Psoas muscle (tissue), 7 donors: ENCODE measurements at regions not wholly inside any gene's neighbourhood (a gene's known extent, or its start where the extent isn't known, plus 50 kb on each side); places are given as distances from the start of the nearest gene placed in this dataset.
"Not testable (repeated sequence)": the region's sequence is repeated elsewhere in the genome, so short reads cannot be mapped to it uniquely, and the experiment has no call there.

Experiments used
- ATAC-seq, 4 donors: fragments of 200-7000 bp; cut with Tn5 transposase; one replicate each; pipeline ENCODE4 v1.9.1; 2020; ENCODE audit warnings: moderate library complexity in 3 of 4, mild to moderate bottlenecking in 2 of 4
- DNase-seq, 2 donors: peaks; one replicate each; pipeline ENCODE4 v3.0.0-alpha.2; 2020
- H3K27ac ChIP-seq: fragments of 200-600 bp; one replicate; pipeline ENCODE4 v1.8.0; 2022
- H3K27me3 ChIP-seq, 3 donors: fragments of 200-600 bp in 1 of 3; one replicate each; pipeline versions ENCODE4 v1.6.1 to v1.8.0; 2013 to 2022; ENCODE audit warnings: low read length in 2 of 3, mild to moderate bottlenecking in 2 of 3, moderate library complexity in 1 of 3; ENCODE audit not compliant: insufficient read depth in 3 of 3
- H3K36me3 ChIP-seq, 2 donors: fragments of 200-600 bp in 1 of 2; one replicate each; pipeline versions ENCODE4 v1.6.1 to v1.8.0; 2013 to 2022; ENCODE audit warnings: low read depth in 1 of 2, mild to moderate bottlenecking in 1 of 2, moderate library complexity in 1 of 2; ENCODE audit not compliant: insufficient read depth in 1 of 2
- H3K4me1 ChIP-seq: fragments of 200-600 bp; one replicate; pipeline ENCODE4 v1.8.0; 2022
- H3K4me3 ChIP-seq: fragments of 200-600 bp; one replicate; pipeline ENCODE4 v1.8.0; 2022; ENCODE audit warnings: mild to moderate bottlenecking
- H3K9me3 ChIP-seq: fragments of 200-600 bp; one replicate; pipeline ENCODE4 v1.8.0; 2022
- WGBS, 3 donors: extraction: QIAGEN DNeasy Blood & Tissue Kit; methylation state at CpG; one replicate each; pipeline versions ENCODE4 v1.1.6 to v1.1.7; 2013; 5-methylcytosine and 5-hydroxymethylcytosine counted together
- intact Hi-C, 2 donors: fragments of 100-400 bp; cut with DNase I; formaldehyde crosslinking; loops; one replicate each; pipeline versions ENCODE4 v1.11.0 to v1.14.2; 2022
- TF ChIP-seq, protein P1 (sequence below): fragments of 200-600 bp; IDR thresholded peaks from one replicate; pipeline ENCODE4 v1.8.0; 2022; ENCODE audit warnings: antibody characterized with exemption
- donor health status: healthy with polysubstance abuse.
- donor health status: DM: no; HTN: no; CAD: no; lungs with moderate emphysema.
- donor health status: Bipolar disorder and iron deficiency.
- donor health status: healthy.
- donor health status: DM: yes; HTN: yes; CAD: no.
- donor health status: DM: no; HTN: no; CAD: no.
- donor health status: DM: yes; HTN: yes; CAD: no.

DNA sequence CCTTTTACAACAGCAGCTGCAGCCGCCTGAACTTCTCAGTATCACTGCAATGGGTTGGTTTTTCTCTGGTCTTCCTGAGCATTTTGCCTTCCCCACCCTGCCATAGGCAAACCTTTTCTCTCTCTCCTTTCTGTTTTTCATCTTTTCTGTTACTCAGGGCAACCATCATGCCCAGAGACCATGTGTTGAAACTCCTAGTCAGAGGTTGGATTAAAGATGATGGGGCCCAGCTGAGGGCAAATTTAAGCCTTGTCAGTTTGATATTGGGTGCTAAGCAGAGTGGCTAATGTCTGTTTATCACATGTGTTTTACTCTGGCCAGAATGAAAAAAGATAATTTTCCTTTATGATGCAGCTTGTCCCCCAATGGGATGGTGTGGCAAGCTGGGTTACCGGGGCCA, 107.9 kb upstream of the PMCH start:
- TF ChIP-seq, protein P1, sequence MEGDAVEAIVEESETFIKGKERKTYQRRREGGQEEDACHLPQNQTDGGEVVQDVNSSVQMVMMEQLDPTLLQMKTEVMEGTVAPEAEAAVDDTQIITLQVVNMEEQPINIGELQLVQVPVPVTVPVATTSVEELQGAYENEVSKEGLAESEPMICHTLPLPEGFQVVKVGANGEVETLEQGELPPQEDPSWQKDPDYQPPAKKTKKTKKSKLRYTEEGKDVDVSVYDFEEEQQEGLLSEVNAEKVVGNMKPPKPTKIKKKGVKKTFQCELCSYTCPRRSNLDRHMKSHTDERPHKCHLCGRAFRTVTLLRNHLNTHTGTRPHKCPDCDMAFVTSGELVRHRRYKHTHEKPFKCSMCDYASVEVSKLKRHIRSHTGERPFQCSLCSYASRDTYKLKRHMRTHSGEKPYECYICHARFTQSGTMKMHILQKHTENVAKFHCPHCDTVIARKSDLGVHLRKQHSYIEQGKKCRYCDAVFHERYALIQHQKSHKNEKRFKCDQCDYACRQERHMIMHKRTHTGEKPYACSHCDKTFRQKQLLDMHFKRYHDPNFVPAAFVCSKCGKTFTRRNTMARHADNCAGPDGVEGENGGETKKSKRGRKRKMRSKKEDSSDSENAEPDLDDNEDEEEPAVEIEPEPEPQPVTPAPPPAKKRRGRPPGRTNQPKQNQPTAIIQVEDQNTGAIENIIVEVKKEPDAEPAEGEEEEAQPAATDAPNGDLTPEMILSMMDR: no peak
- H3K4me3 ChIP-seq: no peak overlapping the region
- intact Hi-C loops: no loop called here
- H3K27me3 ChIP-seq: no peaks in the 10 kb centered on the region
- peaks cover 18% of the 10 kb centered on the region for H3K9me3 ChIP-seq
- ATAC-seq (no peak), DNase-seq (no peak)
- H3K4me1 ChIP-seq: no peaks in the 10 kb centered on the region
- WGBS, 3 donors: 46 to 69% (median 48%) methylated on average over 2 of the region's 2 CpGs
- H3K27ac ChIP-seq: peak overlapping the region; percentile 4
- H3K36me3 ChIP-seq: no peaks in the 10 kb centered on the region

DNA sequence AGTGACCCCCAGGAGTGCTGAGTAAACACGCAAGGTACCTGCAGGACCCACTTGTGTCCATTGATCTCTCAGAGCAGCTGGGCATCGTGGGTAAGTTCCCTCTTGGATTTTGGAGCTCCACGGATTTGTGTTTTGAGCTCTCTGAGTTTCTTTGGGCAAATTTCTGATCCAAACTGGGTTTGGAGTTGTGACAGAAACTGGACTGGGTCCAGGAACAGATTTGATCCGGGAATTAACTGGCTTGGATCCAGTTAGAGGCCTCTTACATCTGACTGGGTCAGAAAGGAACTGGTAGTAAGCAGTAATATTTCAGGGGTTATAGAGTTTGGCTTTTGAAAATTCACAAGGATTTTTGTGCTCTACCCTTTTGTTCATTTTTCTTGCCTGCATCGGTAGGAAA, 107.0 kb upstream of the PMCH start:
- H3K9me3 ChIP-seq: peaks cover 18% of the 10 kb centered on the region
- H3K4me3 ChIP-seq, intact Hi-C loops, H3K27me3 ChIP-seq, H3K27ac ChIP-seq, H3K4me1 ChIP-seq, H3K36me3 ChIP-seq, DNase-seq, ATAC-seq: not testable (repeated sequence)
- 26 to 54% (median 30%) methylated on average over 5 of the region's 5 CpGs for WGBS, 3 donors

DNA sequence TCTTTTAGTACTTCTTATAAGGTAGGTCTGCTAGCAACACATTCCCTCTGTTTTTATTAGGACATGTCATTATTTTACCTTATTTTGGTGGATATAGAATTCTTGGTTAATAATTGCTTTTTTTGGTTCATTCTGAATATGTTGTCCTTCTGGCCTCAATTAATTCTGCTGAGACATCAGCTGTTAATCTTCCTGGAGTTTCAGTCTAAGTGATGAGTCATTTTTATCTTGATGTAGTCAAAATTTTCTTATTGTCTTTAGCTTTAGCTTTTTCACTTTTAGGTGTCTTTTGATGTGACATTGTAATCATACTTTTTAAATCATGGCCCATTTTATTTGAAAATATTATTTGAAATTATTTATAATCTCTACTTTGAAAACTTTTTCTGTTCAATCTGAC, 104.9 kb upstream of the PMCH start:
- TF ChIP-seq, protein P1: no peak
- Histone ChIP-seq H3K4me1 (no peaks in the 10 kb centered on the region), H3K27ac (no peak overlapping the region), H3K27me3 (no peaks in the 10 kb centered on the region), H3K4me3 (no peak overlapping the region), H3K9me3 (peaks cover 18% of the 10 kb centered on the region), H3K36me3 (no peaks in the 10 kb centered on the region)
- intact Hi-C loops: no loop called here
- DNase-seq (no peak), ATAC-seq (no peak)

DNA sequence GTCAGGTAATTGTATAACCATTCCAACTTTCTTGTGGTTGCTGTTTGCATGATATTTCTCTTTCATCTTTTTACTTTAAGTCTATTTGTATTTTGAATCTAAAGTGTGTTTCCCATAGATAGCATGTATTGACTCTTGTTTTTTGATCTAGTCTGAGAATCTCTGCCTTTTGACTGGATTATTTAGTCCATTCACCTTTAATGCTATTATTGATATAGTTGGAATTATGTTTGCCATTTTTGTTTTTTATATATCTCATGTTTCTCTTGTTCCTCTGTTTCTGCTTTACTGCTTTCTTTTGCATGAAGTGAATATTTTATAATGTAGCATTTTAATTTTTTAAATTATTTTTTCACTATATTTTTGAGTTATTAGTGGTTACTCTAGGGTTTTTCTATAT, 103.9 kb upstream of the PMCH start:
- no peak for DNase-seq
- Histone ChIP-seq H3K9me3 (peaks cover 18% of the 10 kb centered on the region), H3K36me3 (no peaks in the 10 kb centered on the region), H3K27me3 (no peaks in the 10 kb centered on the region), H3K27ac (no peak overlapping the region), H3K4me3 (no peak overlapping the region), H3K4me1 (no peaks in the 10 kb centered on the region)
- intact Hi-C loops: no loop called here
- TF ChIP-seq, protein P1: no peak
- no peak for ATAC-seq

DNA sequence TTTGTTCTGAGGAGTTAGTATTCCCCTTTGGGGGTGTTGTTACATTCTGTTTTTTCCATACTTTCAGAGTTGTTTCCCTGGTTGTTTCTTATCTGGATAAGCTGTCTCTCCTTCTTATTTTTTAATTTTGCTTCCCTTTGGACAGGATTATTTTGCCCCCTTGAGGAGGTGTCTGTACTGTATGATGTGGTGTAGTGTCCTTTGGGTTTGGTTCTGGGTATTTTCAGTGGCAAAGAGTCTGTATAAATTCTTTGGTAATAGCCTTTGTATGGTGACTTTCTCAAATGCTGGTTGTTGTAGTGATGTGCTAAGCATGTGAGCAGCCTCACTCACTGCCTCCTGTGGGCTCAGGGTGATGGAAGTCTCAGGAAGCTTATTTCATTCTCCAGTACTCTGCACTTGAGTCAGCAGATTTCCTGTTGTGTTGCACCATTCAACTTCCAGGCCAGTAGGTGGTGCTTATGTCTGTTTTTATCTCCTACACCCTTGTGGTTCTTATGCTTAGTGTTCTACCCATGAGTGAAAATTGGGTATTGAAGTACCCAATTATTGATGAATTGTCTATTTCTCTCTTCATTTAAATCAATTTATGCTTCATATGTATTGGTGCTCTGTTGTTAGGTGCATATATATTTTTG, 103.3 kb upstream of the PMCH start:
- Histone ChIP-seq H3K9me3 (peaks cover 18% of the 10 kb centered on the region), H3K27ac (no peak overlapping the region), H3K27me3 (no peaks in the 10 kb centered on the region), H3K4me1 (no peaks in the 10 kb centered on the region), H3K36me3 (no peaks in the 10 kb centered on the region), H3K4me3 (no peak overlapping the region)
- no peak for DNase-seq
- peak in 1 of 4 donors; percentile 56 for ATAC-seq
- intact Hi-C loops: no loop called here
- TF ChIP-seq, protein P1: no peak
